CD4-positive, alpha-beta T cell (primary cell): ENCODE measurements at regions not wholly inside any gene's neighbourhood (a gene's known extent, or its start where the extent isn't known, plus 50 kb on each side); places are given as distances from the start of the nearest gene placed in this dataset.

Source experiments
- ATAC-seq: fragments of 200-7000 bp; cut with Tn5 transposase; one replicate; pipeline ENCODE4 v1.10.0; 2022; ENCODE audit warnings: mild to moderate bottlenecking; ENCODE audit not compliant: poor library complexity
- CTCF ChIA-PET: fragments of 350-600 bp; sonication (Branson Sonifier 250); formaldehyde crosslinking; loops from one replicate; lab custom pipeline; 2021; ENCODE audit warnings: antibody characterized with exemption, inconsistent platforms; lab: Charles Lee
- POLR2A ChIA-PET: fragments of 350-600 bp; sonication (Branson Sonifier 250); formaldehyde crosslinking; loops from one replicate; lab custom pipeline; 2021; ENCODE audit warnings: antibody characterized with exemption, inconsistent platforms; lab: Charles Lee
- DNase-seq, 14 experiments: peaks; one replicate each; pipeline ENCODE4 v3.0.0-alpha.2; 2013 to 2020; ENCODE audit warnings: mixed read lengths in 2 of 14
- H3K27ac ChIP-seq, 2 donors: one replicate each; pipeline versions ENCODE4 v1.5.1 to v1.7.0; 2013; ENCODE audit warnings: low read length in 2 of 2, low read depth in 1 of 2, mild to moderate bottlenecking in 1 of 2
- H3K27me3 ChIP-seq, 2 experiments: 1 replicate in 1 of 2; 2 replicates in 1 of 2; pipeline versions ENCODE4 v1.6.1 to v1.7.0; 2013; ENCODE audit warnings: low read length in 2 of 2, control low read depth in 1 of 2, mild to moderate bottlenecking in 1 of 2, moderate library complexity in 1 of 2; ENCODE audit not compliant: insufficient read depth in 2 of 2, control insufficient read depth in 1 of 2
- H3K36me3 ChIP-seq: one replicate; pipeline ENCODE4 v1.6.1; 2013; ENCODE audit warnings: low read length, control low read depth; ENCODE audit not compliant: insufficient read depth
- H3K4me1 ChIP-seq: one replicate; pipeline ENCODE4 v1.6.1; 2013; ENCODE audit warnings: low read length, control low read depth; ENCODE audit not compliant: insufficient read depth
- H3K4me3 ChIP-seq: one replicate; pipeline ENCODE4 v1.5.1; 2013; ENCODE audit warnings: mild to moderate bottlenecking, low read length, moderate library complexity
- H3K9me3 ChIP-seq, 2 experiments: 1 replicate in 1 of 2; 2 replicates in 1 of 2; pipeline versions ENCODE4 v1.6.1 to v1.7.0; 2013; ENCODE audit warnings: low read length in 2 of 2, mild to moderate bottlenecking in 2 of 2, control low read depth in 1 of 2, moderate library complexity in 1 of 2; ENCODE audit not compliant: control insufficient read depth in 1 of 2, insufficient read depth in 1 of 2
- H3K27ac Mint-ChIP-seq: one replicate; pipeline ENCODE4 v1.8.0; 2020; ENCODE audit warnings: mixed read lengths
- H3K27me3 Mint-ChIP-seq: one replicate; pipeline ENCODE4 v1.8.0; 2021; ENCODE audit warnings: mixed read lengths
- H3K36me3 Mint-ChIP-seq: one replicate; pipeline ENCODE4 v1.8.0; 2021; ENCODE audit warnings: low read depth, mixed read lengths
- H3K4me1 Mint-ChIP-seq: one replicate; pipeline ENCODE4 v1.8.0; 2021; ENCODE audit warnings: low read depth, mixed read lengths
- H3K4me3 Mint-ChIP-seq: one replicate; pipeline ENCODE4 v1.8.0; 2020; ENCODE audit warnings: mild to moderate bottlenecking, mixed read lengths
- H3K9me3 Mint-ChIP-seq: one replicate; pipeline ENCODE4 v1.8.0; 2020; ENCODE audit warnings: mixed read lengths
- intact Hi-C, 2 experiments: fragments of 100-400 bp; cut with DNase I in 1 of 2; cut with micrococcal nuclease in 1 of 2; formaldehyde crosslinking; loops; one replicate each; pipeline versions ENCODE4 v1.15.1 to v1.9.0; 2023 to 2025; cut with DNase I, micrococcal nuclease
- TF ChIP-seq, protein P1 (sequence below): fragments of 200-600 bp; IDR thresholded peaks from one replicate; pipeline ENCODE4 v1.8.0; 2022; ENCODE audit warnings: antibody characterized with exemption, mild to moderate bottlenecking

DNA sequence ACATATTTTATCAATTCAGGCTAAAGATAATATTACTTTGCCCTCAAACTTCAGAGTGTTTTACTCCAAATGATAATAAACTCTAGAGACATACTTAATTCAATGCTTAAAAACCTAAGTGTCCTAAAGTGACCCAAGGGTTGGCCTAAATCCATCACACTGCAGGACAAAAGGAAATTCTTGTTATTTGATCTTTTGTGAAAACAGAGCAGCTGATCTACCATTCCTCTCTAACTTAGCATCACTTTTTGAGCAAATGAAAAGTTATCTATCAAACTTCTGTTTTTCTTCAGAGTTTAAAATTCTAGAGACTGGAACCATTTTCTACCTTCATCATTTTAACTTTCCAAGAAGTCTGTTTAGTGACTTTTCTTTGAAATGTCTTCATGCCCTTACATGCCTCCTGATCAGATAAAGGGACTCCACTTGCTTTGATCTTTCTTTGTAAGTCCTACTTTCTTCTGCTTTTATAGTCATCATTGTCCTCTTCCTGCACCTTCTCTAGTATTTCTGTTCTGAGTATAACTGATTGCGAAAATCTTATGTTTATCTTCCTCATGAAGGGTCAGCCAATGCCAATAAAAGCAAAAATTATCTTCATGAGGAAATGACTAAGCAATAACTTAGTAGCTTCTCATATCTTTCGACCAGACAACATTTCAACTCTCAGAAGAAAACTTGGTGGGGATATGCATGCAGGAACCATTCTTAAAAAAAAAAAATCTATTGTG is 378.7 kb upstream of the TGFBR2 start:
- ATAC-seq (no peak), DNase-seq (peak in 1 of 14 experiments; percentile 14)
- Mint-ChIP-seq H3K27me3 (no peaks in the 10 kb centered on the region), H3K4me1 (peaks cover 10% of the 10 kb centered on the region), H3K27ac (no peak overlapping the region), H3K4me3 (no peak overlapping the region), H3K36me3 (no peaks in the 10 kb centered on the region), H3K9me3 (no peaks in the 10 kb centered on the region)
- Histone ChIP-seq H3K27ac (no peak overlapping the region), H3K9me3 (no peaks in the 10 kb centered on the region), H3K4me1 (no peaks in the 10 kb centered on the region), H3K36me3 (no peaks in the 10 kb centered on the region), H3K4me3 (no peak overlapping the region), H3K27me3 (no peaks in the 10 kb centered on the region)
- intact Hi-C loops: no loop called here
- TF ChIP-seq, protein P1, sequence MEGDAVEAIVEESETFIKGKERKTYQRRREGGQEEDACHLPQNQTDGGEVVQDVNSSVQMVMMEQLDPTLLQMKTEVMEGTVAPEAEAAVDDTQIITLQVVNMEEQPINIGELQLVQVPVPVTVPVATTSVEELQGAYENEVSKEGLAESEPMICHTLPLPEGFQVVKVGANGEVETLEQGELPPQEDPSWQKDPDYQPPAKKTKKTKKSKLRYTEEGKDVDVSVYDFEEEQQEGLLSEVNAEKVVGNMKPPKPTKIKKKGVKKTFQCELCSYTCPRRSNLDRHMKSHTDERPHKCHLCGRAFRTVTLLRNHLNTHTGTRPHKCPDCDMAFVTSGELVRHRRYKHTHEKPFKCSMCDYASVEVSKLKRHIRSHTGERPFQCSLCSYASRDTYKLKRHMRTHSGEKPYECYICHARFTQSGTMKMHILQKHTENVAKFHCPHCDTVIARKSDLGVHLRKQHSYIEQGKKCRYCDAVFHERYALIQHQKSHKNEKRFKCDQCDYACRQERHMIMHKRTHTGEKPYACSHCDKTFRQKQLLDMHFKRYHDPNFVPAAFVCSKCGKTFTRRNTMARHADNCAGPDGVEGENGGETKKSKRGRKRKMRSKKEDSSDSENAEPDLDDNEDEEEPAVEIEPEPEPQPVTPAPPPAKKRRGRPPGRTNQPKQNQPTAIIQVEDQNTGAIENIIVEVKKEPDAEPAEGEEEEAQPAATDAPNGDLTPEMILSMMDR: no peak
- POLR2A ChIA-PET: no interaction called here
- CTCF ChIA-PET: no interaction called here

DNA sequence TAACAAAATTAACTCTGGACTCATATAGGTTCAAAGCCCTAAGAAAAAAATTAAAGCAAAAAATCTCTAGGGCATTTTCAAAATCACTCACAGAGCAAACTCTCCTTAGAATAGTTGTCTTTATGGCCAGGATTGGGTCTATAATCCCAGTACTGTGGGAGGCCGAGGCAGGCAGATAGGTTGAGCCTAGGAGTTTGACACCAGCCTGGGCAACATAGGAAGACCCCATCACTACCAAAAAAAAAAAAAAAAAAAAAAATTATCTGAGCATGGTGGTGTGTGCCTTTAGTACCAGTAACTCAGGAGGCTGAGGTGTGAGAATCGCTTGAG is 378.1 kb upstream of the TGFBR2 start:
- H3K27me3 Mint-ChIP-seq: no peaks in the 10 kb centered on the region
- intact Hi-C loops: no loop called here

DNA sequence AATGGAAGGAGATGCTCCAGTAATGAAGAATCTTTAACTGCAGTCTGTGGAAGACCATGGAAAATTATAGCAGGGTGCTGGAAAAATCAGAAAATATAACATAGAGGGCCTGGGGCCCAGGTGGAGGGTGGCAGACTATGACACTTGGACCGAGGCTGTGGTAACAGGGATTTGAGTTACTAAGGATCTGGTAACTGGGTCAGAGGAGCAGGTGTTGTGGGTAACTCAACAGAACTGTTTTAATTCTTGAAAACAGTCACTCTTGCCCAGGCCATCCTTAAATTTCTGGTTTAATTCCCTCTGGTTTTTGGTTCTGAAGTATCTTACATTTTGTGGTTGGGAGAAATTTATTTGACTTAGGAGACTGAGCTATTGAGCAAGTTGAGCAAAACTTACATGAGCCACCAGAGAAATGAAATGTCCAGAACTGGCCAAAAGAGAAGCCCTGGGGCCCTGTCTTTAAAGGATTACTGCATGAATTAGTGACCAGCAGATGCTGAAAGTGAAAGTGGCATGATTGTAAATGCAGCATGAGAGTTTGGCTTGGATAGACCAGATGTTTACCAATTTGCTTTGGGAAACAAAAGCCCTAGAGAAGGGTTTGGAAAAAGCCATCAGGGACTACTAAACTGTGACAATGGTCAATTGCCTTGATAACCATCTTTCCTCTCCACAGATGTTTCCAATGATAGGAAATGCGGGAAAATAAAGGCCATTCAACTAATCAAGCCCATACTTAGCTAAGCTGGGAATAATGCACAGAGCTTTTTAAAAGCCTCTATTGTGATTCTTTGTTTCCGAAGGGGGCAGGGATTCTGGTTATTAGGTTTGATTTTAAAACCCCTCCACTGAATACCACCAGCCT is 374.9 kb upstream of the TGFBR2 start:
- H3K27ac ChIP-seq: no peak overlapping the region
- Mint-ChIP-seq H3K27me3 (no peaks in the 10 kb centered on the region), H3K27ac (no peak overlapping the region), H3K4me3 (no peak overlapping the region), H3K36me3 (no peaks in the 10 kb centered on the region), H3K4me1 (peaks cover 10% of the 10 kb centered on the region), H3K9me3 (no peaks in the 10 kb centered on the region)
- CTCF ChIA-PET: no interaction called here
- H3K4me3 ChIP-seq: no peak overlapping the region
- POLR2A ChIA-PET: no interaction called here
- no peaks in the 10 kb centered on the region for H3K9me3 ChIP-seq
- H3K36me3 ChIP-seq: no peaks in the 10 kb centered on the region
- H3K27me3 ChIP-seq: no peaks in the 10 kb centered on the region
- no peaks in the 10 kb centered on the region for H3K4me1 ChIP-seq
- DNase-seq (no peak), ATAC-seq (no peak)
- intact Hi-C loops: no loop called here
- TF ChIP-seq, protein P1: no peak

More for the DNA sequence above, 378.1 kb upstream of the TGFBR2 start:
- CTCF ChIA-PET: no interaction called here
- H3K36me3 ChIP-seq: no peaks in the 10 kb centered on the region
- no peaks in the 10 kb centered on the region for H3K9me3 ChIP-seq
- Mint-ChIP-seq H3K4me3 (no peak overlapping the region), H3K27ac (no peak overlapping the region), H3K4me1 (peaks cover 10% of the 10 kb centered on the region), H3K9me3 (no peaks in the 10 kb centered on the region), H3K36me3 (no peaks in the 10 kb centered on the region)
- H3K27ac ChIP-seq: no peak overlapping the region
- TF ChIP-seq, protein P1: no peak
- H3K27me3 ChIP-seq: no peaks in the 10 kb centered on the region
- no peaks in the 10 kb centered on the region for H3K4me1 ChIP-seq
- POLR2A ChIA-PET: no interaction called here
- DNase-seq: no peak
- no peak for ATAC-seq
- H3K4me3 ChIP-seq: no peak overlapping the region
